Ishikawa (cell line): ENCODE measurements at regions not wholly inside any gene's neighbourhood (a gene's known extent, or its start where the extent isn't known, plus 50 kb on each side); places are given as distances from the start of the nearest gene placed in this dataset.

ENCODE experiments used
- CEBPB ChIP-seq: IDR thresholded peaks from 2 replicates; pipeline ENCODE4 v1.6.1; 2012
- CREB1 ChIP-seq: IDR thresholded peaks from 2 replicates; pipeline ENCODE4 v1.6.1; 2012; ENCODE audit warnings: low read depth
- EGR1 ChIP-seq: IDR thresholded peaks from 2 replicates; pipeline ENCODE4 v1.6.1; 2012
- EP300 ChIP-seq: IDR thresholded peaks from 2 replicates; pipeline ENCODE4 v1.6.1; 2012; ENCODE audit warnings: borderline replicate concordance
- FOXM1 ChIP-seq: IDR thresholded peaks from 2 replicates; pipeline ENCODE4 v1.6.1; 2012; ENCODE audit warnings: low read depth, borderline replicate concordance
- MAX ChIP-seq: IDR thresholded peaks from 2 replicates; pipeline ENCODE4 v1.6.1; 2012
- NFIC ChIP-seq: IDR thresholded peaks from 2 replicates; pipeline ENCODE4 v1.6.1; 2012
- RAD21 ChIP-seq: IDR thresholded peaks from 2 replicates; pipeline ENCODE4 v1.6.1; 2012; ENCODE audit warnings: low read depth
- REST ChIP-seq: IDR thresholded peaks from 2 replicates; pipeline ENCODE4 v1.6.1; 2012; ENCODE audit warnings: low read depth, mild to moderate bottlenecking
- TAF1 ChIP-seq: IDR thresholded peaks from 2 replicates; pipeline ENCODE4 v1.6.1; 2012; ENCODE audit warnings: low read depth, mild to moderate bottlenecking
- TCF12 ChIP-seq: IDR thresholded peaks from 2 replicates; pipeline ENCODE4 v1.6.1; 2012; ENCODE audit warnings: low read depth
- TEAD4 ChIP-seq: IDR thresholded peaks from 2 replicates; pipeline ENCODE4 v1.6.1; 2012
- USF1 ChIP-seq: IDR thresholded peaks from 2 replicates; pipeline ENCODE4 v1.6.1; 2012
- YY1 ChIP-seq: IDR thresholded peaks from 2 replicates; pipeline ENCODE4 v1.6.1; 2012; ENCODE audit warnings: low read depth
- ZBTB7A ChIP-seq: IDR thresholded peaks from 2 replicates; pipeline ENCODE4 v1.6.1; 2012; ENCODE audit warnings: low read depth

- TF ChIP-seq MAX: no peak
- no peak for TF ChIP-seq CEBPB
- no peak for TF ChIP-seq CREB1
These were observed 113.1 kb upstream of the FNDC3A start for GRCh38 chr13:48862572-48862971.

GRCh38 chr13:48864100-48864499 lies 111.6 kb upstream of the FNDC3A start:
- TF ChIP-seq EGR1 (no peak), ZBTB7A (no peak), MAX (no peak)

- TF ChIP-seq EGR1: no peak
- no peak for TF ChIP-seq ZBTB7A
- no peak for TF ChIP-seq CEBPB
- TF ChIP-seq YY1: no peak
- TF ChIP-seq REST: no peak
- TF ChIP-seq TCF12: no peak
- TF ChIP-seq RAD21: no peak
- TF ChIP-seq EP300: no peak
- TF ChIP-seq USF1: no peak
- no peak for TF ChIP-seq NFIC
- no peak for TF ChIP-seq FOXM1
- TF ChIP-seq TAF1: no peak
- no peak for TF ChIP-seq CREB1
- TF ChIP-seq TEAD4: no peak
- no peak for TF ChIP-seq MAX
These were observed 109.5 kb upstream of the FNDC3A start for GRCh38 chr13:48866249-48866648.

GRCh38 chr13:48873081-48873480 lies 102.6 kb upstream of the FNDC3A start:
- TF ChIP-seq ZBTB7A: no peak
- TF ChIP-seq NFIC: no peak
- TF ChIP-seq FOXM1: no peak
- TF ChIP-seq TCF12: no peak
- TF ChIP-seq EGR1: no peak
- no peak for TF ChIP-seq YY1
- no peak for TF ChIP-seq RAD21
- no peak for TF ChIP-seq USF1
- no peak for TF ChIP-seq CREB1
- TF ChIP-seq MAX: no peak
- TF ChIP-seq TAF1: no peak
- no peak for TF ChIP-seq CEBPB

GRCh38 chr13:48873587-48873986 lies 102.1 kb upstream of the FNDC3A start:
- TF ChIP-seq ZBTB7A (no peak), TEAD4 (no peak), EGR1 (no peak), CREB1 (no peak), FOXM1 (no peak), YY1 (no peak), USF1 (no peak), TAF1 (no peak), RAD21 (no peak), EP300 (no peak), REST (no peak), NFIC (no peak), MAX (no peak), CEBPB (no peak), TCF12 (no peak)

GRCh38 chr13:48874165-48874564 lies 101.5 kb upstream of the FNDC3A start:
- TF ChIP-seq NFIC (no peak), TEAD4 (no peak), TCF12 (no peak), RAD21 (no peak), FOXM1 (no peak), CREB1 (no peak), EGR1 (no peak), ZBTB7A (no peak), YY1 (no peak), USF1 (no peak)
